Prostate gland (tissue), 2 donors: ENCODE measurements at regions not wholly inside any gene's neighbourhood (a gene's known extent, or its start where the extent isn't known, plus 50 kb on each side); places are given as distances from the start of the nearest gene placed in this dataset.

Experiments
- CTCF ChIP-seq, 4 experiments: fragments of 200-600 bp in 2 of 4; fragments of 450-650 bp in 2 of 4; sonication (generic) in 2 of 4; IDR thresholded peaks; 1 replicate in 3 of 4; 2 replicates in 1 of 4; pipeline ENCODE4 v1.5.1; 2016 to 2019; ENCODE audit warnings: antibody characterized with exemption in 4 of 4, mild to moderate bottlenecking in 2 of 4, moderate library complexity in 2 of 4
- POLR2A ChIP-seq: fragments of 450-650 bp; IDR thresholded peaks from one replicate; pipeline ENCODE4 v1.6.1; 2016; ENCODE audit warnings: antibody characterized with exemption, mild to moderate bottlenecking

- TF ChIP-seq CTCF (IDR thresholded peaks at IDR 0.05) (no peak), POLR2A (no peak)
Measured at GRCh38 chr4:125390126-125390525, 75.4 kb downstream of the FAT4 start.
